ENCODE measurements at regions not wholly inside any gene's neighbourhood (a gene's known extent, or its start where the extent isn't known, plus 50 kb on each side); places are given as distances from the start of the nearest gene placed in this dataset.

- DNase-seq (ENCODE audit: low spot score in 2 of 2, unreplicated experiment in 2 of 2) = no peak
- peak overlapping the region; percentile 40 for H3K27ac Mint-ChIP-seq
- no peaks in the 10 kb centered on the region for H3K27me3 Mint-ChIP-seq (ENCODE audit: low read depth)
- no peaks in the 10 kb centered on the region for H3K9me3 Mint-ChIP-seq
- H3K36me3 Mint-ChIP-seq = no peaks in the 10 kb centered on the region
- TF ChIP-seq CTCF (IDR thresholded peaks at IDR 0.05; ENCODE audit: unreplicated experiment) = no peak
- H3K4me1 Mint-ChIP-seq = peaks cover 29% of the 10 kb centered on the region
- no peak overlapping the region for H3K4me3 Mint-ChIP-seq
Observed at GRCh38 chr18:31232775-31233424, 70.2 kb upstream of the DSC1 start.

- no peak for DNase-seq (ENCODE audit: low spot score in 2 of 2, unreplicated experiment in 2 of 2)
- TF ChIP-seq CTCF (IDR thresholded peaks at IDR 0.05; ENCODE audit: unreplicated experiment) = no peak
- Mint-ChIP-seq H3K4me1 (peaks cover 29% of the 10 kb centered on the region), H3K36me3 (no peaks in the 10 kb centered on the region), H3K27ac (peak overlapping the region; percentile 63), H3K9me3 (no peaks in the 10 kb centered on the region), H3K4me3 (no peak overlapping the region), H3K27me3 (ENCODE audit: low read depth) (no peaks in the 10 kb centered on the region)
Observed at GRCh38 chr18:31233621-31234275, 71.1 kb upstream of the DSC1 start.

- Mint-ChIP-seq H3K27me3 (ENCODE audit: low read depth) (no peaks in the 10 kb centered on the region), H3K4me3 (no peak overlapping the region), H3K27ac (no peak overlapping the region), H3K4me1 (peaks cover 21% of the 10 kb centered on the region), H3K36me3 (no peaks in the 10 kb centered on the region), H3K9me3 (no peaks in the 10 kb centered on the region)
- DNase-seq (ENCODE audit: low spot score in 2 of 2, unreplicated experiment in 2 of 2) = no peak
- TF ChIP-seq CTCF (IDR thresholded peaks at IDR 0.05; ENCODE audit: unreplicated experiment) = no peak
Observed at GRCh38 chr18:31235856-31236255, 73.2 kb upstream of the DSC1 start.

- Mint-ChIP-seq H3K4me1 (peaks cover 32% of the 10 kb centered on the region), H3K27me3 (ENCODE audit: low read depth) (no peaks in the 10 kb centered on the region), H3K9me3 (no peaks in the 10 kb centered on the region), H3K36me3 (no peaks in the 10 kb centered on the region), H3K27ac (no peak overlapping the region), H3K4me3 (no peak overlapping the region)
- DNase-seq (ENCODE audit: low spot score in 2 of 2, unreplicated experiment in 2 of 2) = no peak
- TF ChIP-seq CTCF (IDR thresholded peaks at IDR 0.05; ENCODE audit: unreplicated experiment) = no peak
Observed at GRCh38 chr18:31237142-31237541, 74.5 kb upstream of the DSC1 start.

GRCh38 chr18:31241425-31241824 is 76.5 kb upstream of the DSG1 start:
- peaks cover 51% of the 10 kb centered on the region for H3K4me1 Mint-ChIP-seq
- H3K36me3 Mint-ChIP-seq = no peaks in the 10 kb centered on the region
- H3K9me3 Mint-ChIP-seq = no peaks in the 10 kb centered on the region
- DNase-seq (ENCODE audit: low spot score in 2 of 2, unreplicated experiment in 2 of 2) = no peak
- TF ChIP-seq CTCF (IDR thresholded peaks at IDR 0.05; ENCODE audit: unreplicated experiment) = no peak
- H3K27ac Mint-ChIP-seq = peak overlapping the region; percentile 80
- H3K4me3 Mint-ChIP-seq = no peak overlapping the region
- H3K27me3 Mint-ChIP-seq (ENCODE audit: low read depth) = no peaks in the 10 kb centered on the region

All from mesothelial cell of epicardium (in vitro differentiated cells).